B cell (primary cell): ENCODE measurements at regions not wholly inside any gene's neighbourhood (a gene's known extent, or its start where the extent isn't known, plus 50 kb on each side); places are given as distances from the start of the nearest gene placed in this dataset.

Experiments used
- EZH2 ChIP-seq: IDR thresholded peaks from 2 replicates; pipeline ENCODE4 v1.6.1; 2012; ENCODE audit warnings: borderline replicate concordance, low read depth, mild to moderate bottlenecking, moderate library complexity, low read length; ENCODE audit not compliant: insufficient read depth, poor library complexity, severe bottlenecking
- TF ChIP-seq, protein P1 (sequence below): fragments of 200-600 bp; IDR thresholded peaks from one replicate; pipeline ENCODE4 v1.8.0; 2022; ENCODE audit warnings: antibody characterized with exemption, mild to moderate bottlenecking

DNA sequence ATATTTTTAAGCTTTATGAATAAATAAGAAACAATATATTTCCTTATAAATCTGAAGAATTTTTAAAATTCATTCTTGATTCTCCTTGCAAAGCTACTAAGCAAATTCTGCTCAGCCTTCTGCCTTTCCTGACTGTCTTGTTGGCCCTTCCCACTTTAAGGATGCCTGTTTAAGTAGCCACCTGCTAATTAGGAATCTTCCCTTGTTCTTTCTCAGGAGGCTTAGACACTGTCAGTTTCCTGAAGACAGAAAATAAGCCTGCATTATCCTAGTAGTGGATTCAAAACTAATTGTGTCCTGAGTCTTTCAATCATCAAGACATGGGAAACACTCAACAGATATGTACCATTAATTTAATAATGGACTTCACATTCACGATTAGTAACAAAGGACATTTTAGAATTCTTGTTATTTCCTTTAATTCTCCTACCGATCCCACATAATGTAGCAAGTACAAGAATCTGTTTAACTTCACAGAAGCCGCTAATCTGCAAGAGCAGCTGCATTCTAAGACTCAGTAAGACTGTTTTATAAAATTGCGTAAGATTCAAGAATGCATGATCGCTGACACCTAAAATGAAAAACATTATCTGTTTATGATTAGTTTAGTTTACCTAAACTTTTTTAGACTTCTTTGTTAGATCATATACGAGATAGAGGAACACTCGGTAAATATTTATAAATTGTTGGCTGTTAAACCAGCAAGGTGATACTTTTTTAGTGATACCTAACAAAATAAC lies 445.4 kb upstream of the DSEL start:
- TF ChIP-seq, protein P1, sequence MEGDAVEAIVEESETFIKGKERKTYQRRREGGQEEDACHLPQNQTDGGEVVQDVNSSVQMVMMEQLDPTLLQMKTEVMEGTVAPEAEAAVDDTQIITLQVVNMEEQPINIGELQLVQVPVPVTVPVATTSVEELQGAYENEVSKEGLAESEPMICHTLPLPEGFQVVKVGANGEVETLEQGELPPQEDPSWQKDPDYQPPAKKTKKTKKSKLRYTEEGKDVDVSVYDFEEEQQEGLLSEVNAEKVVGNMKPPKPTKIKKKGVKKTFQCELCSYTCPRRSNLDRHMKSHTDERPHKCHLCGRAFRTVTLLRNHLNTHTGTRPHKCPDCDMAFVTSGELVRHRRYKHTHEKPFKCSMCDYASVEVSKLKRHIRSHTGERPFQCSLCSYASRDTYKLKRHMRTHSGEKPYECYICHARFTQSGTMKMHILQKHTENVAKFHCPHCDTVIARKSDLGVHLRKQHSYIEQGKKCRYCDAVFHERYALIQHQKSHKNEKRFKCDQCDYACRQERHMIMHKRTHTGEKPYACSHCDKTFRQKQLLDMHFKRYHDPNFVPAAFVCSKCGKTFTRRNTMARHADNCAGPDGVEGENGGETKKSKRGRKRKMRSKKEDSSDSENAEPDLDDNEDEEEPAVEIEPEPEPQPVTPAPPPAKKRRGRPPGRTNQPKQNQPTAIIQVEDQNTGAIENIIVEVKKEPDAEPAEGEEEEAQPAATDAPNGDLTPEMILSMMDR = no peak
- no peak for TF ChIP-seq EZH2
